ENCODE measurements at regions not wholly inside any gene's neighbourhood (a gene's known extent, or its start where the extent isn't known, plus 50 kb on each side); places are given as distances from the start of the nearest gene placed in this dataset.

GRCh38 chr2:17313261-17313660, 205.0 kb downstream of the RAD51AP2 start:
- no peaks in the 10 kb centered on the region for H3K9me3 ChIP-seq (ENCODE audit: low read depth)
- no peak overlapping the region for H2AFZ ChIP-seq
- no peaks in the 10 kb centered on the region for H3K36me3 ChIP-seq (replicated peaks; ENCODE audit: insufficient read depth, low read depth)
- H3K4me1 ChIP-seq (ENCODE audit: insufficient read depth), result peaks cover 5% of the 10 kb centered on the region
- 85% methylated on average over 4 of the region's 4 CpGs for WGBS (ENCODE audit: low lambda C conversion rate, missing lambda C conversion rate)
- no peak for DNase-seq (ENCODE audit: low spot score)
- H3K4me2 ChIP-seq, result no peak overlapping the region
- H3K27me3 ChIP-seq, result no peaks in the 10 kb centered on the region
- H4K20me1 ChIP-seq (ENCODE audit: insufficient read depth, poor library complexity, severe bottlenecking), result no peaks in the 10 kb centered on the region
- no peaks in the 10 kb centered on the region for H3K9me2 ChIP-seq (replicated peaks; ENCODE audit: insufficient read depth)
- TF ChIP-seq EZH2 (IDR thresholded peaks at IDR 0.05; ENCODE audit: borderline replicate concordance), result no peak
- TF ChIP-seq CTCF (IDR thresholded peaks at IDR 0.05; ENCODE audit: poor library complexity), result no peak
- TF ChIP-seq EZH2phosphoT487 (IDR thresholded peaks at IDR 0.05; ENCODE audit: low read depth, severe bottlenecking, unreplicated experiment), result no peak
- H3K27ac ChIP-seq, result no peak overlapping the region
- H3K79me2 ChIP-seq, result no peaks in the 10 kb centered on the region
- H3K4me3 ChIP-seq, result no peak overlapping the region

GRCh38 chr2:17311771-17312511, 206.3 kb downstream of the RAD51AP2 start:
- no peaks in the 10 kb centered on the region for H3K27me3 ChIP-seq
- H3K79me2 ChIP-seq, result no peaks in the 10 kb centered on the region
- H2AFZ ChIP-seq, result no peak overlapping the region
- no peak overlapping the region for H3K27ac ChIP-seq
- H3K4me2 ChIP-seq, result no peak overlapping the region
- H3K4me3 ChIP-seq, result no peak overlapping the region
- no peaks in the 10 kb centered on the region for H3K9me2 ChIP-seq (replicated peaks; ENCODE audit: insufficient read depth)
- H4K20me1 ChIP-seq (ENCODE audit: insufficient read depth, poor library complexity, severe bottlenecking), result no peaks in the 10 kb centered on the region
- no peaks in the 10 kb centered on the region for H3K9me3 ChIP-seq (ENCODE audit: low read depth)
- TF ChIP-seq EZH2phosphoT487 (IDR thresholded peaks at IDR 0.05; ENCODE audit: low read depth, severe bottlenecking, unreplicated experiment) (no peak), EZH2 (IDR thresholded peaks at IDR 0.05; ENCODE audit: borderline replicate concordance) (no peak), CTCF (IDR thresholded peaks at IDR 0.05; ENCODE audit: poor library complexity) (no peak)
- no peaks in the 10 kb centered on the region for H3K4me1 ChIP-seq (ENCODE audit: insufficient read depth)
- H3K36me3 ChIP-seq (replicated peaks; ENCODE audit: insufficient read depth, low read depth), result no peaks in the 10 kb centered on the region
- 40% methylated on average over 1 of the region's 1 CpG for WGBS (ENCODE audit: low lambda C conversion rate, missing lambda C conversion rate)
- no peak for DNase-seq (ENCODE audit: low spot score)

- no peaks in the 10 kb centered on the region for H3K36me3 ChIP-seq (replicated peaks; ENCODE audit: insufficient read depth, low read depth)
- no peaks in the 10 kb centered on the region for H3K9me3 ChIP-seq (ENCODE audit: low read depth)
- no peaks in the 10 kb centered on the region for H3K4me1 ChIP-seq (ENCODE audit: insufficient read depth)
- 94% methylated on average over 2 of the region's 2 CpGs for WGBS (ENCODE audit: low lambda C conversion rate, missing lambda C conversion rate)
- no peak overlapping the region for H2AFZ ChIP-seq
- no peaks in the 10 kb centered on the region for H3K9me2 ChIP-seq (replicated peaks; ENCODE audit: insufficient read depth)
- H3K79me2 ChIP-seq, result no peaks in the 10 kb centered on the region
- H3K4me2 ChIP-seq, result no peak overlapping the region
- H3K27me3 ChIP-seq, result no peaks in the 10 kb centered on the region
- DNase-seq (ENCODE audit: low spot score), result no peak
- H4K20me1 ChIP-seq (ENCODE audit: insufficient read depth, poor library complexity, severe bottlenecking), result no peaks in the 10 kb centered on the region
- H3K4me3 ChIP-seq, result no peak overlapping the region
- TF ChIP-seq EZH2 (IDR thresholded peaks at IDR 0.05; ENCODE audit: borderline replicate concordance) (no peak), CTCF (IDR thresholded peaks at IDR 0.05; ENCODE audit: poor library complexity) (no peak)
- no peak overlapping the region for H3K27ac ChIP-seq
These were observed 207.1 kb downstream of the RAD51AP2 start for GRCh38 chr2:17311106-17311619.

All from hepatocyte (in vitro differentiated cells).